ENCODE measurements at regions not wholly inside any gene's neighbourhood (a gene's known extent, or its start where the extent isn't known, plus 50 kb on each side); places are given as distances from the start of the nearest gene placed in this dataset.

DNA sequence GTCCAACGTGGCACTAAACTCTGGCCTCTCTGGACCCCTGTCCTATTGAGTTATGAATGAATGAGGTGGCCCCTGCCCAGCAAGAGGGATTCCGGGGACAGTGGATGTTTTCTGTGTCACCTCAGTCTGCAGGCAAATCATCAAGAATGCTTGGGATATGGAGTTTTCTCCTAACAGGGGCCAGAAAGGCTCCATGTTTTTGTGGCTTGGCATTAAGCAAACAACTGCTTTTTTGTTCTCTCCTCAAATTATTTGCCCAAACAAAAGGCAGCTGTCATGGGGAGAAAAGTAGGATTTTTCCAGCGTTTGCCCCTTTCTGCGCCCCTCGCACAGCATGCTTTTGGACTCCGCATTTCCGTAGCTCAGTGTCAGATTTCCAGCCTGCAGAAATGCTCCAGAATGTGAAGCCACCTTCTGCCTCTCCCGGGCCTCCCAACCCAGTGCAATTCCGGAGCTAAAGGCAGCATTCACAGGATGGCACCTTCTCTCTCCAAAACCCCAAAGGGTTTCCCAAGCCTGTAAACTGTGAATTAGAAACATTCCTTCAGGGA lies 553.3 kb downstream of the CCDC171 start:
- DNase-seq = no peak
- H3K4me1 ChIP-seq = no peaks in the 10 kb centered on the region
- no peak overlapping the region for H3K4me3 ChIP-seq (ENCODE audit: low read depth, low read length)
- TF ChIP-seq, protein P1, sequence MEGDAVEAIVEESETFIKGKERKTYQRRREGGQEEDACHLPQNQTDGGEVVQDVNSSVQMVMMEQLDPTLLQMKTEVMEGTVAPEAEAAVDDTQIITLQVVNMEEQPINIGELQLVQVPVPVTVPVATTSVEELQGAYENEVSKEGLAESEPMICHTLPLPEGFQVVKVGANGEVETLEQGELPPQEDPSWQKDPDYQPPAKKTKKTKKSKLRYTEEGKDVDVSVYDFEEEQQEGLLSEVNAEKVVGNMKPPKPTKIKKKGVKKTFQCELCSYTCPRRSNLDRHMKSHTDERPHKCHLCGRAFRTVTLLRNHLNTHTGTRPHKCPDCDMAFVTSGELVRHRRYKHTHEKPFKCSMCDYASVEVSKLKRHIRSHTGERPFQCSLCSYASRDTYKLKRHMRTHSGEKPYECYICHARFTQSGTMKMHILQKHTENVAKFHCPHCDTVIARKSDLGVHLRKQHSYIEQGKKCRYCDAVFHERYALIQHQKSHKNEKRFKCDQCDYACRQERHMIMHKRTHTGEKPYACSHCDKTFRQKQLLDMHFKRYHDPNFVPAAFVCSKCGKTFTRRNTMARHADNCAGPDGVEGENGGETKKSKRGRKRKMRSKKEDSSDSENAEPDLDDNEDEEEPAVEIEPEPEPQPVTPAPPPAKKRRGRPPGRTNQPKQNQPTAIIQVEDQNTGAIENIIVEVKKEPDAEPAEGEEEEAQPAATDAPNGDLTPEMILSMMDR (IDR thresholded peaks at IDR 0.05; ENCODE audit: low read depth, low read length) = no peak
- H3K27me3 ChIP-seq = no peaks in the 10 kb centered on the region
- no peaks in the 10 kb centered on the region for H3K36me3 ChIP-seq
- no peaks in the 10 kb centered on the region; the same call in 1 of the 2 replicates for H3K9me3 ChIP-seq

- H3K4me1 ChIP-seq = no peaks in the 10 kb centered on the region
- no peaks in the 10 kb centered on the region for H3K27me3 ChIP-seq
- DNase-seq = no peak
- TF ChIP-seq, protein P1 (IDR thresholded peaks at IDR 0.05; ENCODE audit: low read depth, low read length) = no peak
- no peaks in the 10 kb centered on the region for H3K36me3 ChIP-seq
- no peak overlapping the region for H3K4me3 ChIP-seq (ENCODE audit: low read depth, low read length)
- H3K9me3 ChIP-seq = no peaks in the 10 kb centered on the region; the same call in 1 of the 2 replicates
These were observed 559.3 kb downstream of the CCDC171 start for GRCh38 chr9:16112116-16112515.

- Histone ChIP-seq H3K4me1 (no peaks in the 10 kb centered on the region), H3K27me3 (no peaks in the 10 kb centered on the region), H3K9me3 (no peaks in the 10 kb centered on the region), H3K36me3 (no peaks in the 10 kb centered on the region), H3K4me3 (ENCODE audit: low read depth, low read length) (no peak overlapping the region)
- DNase-seq = no peak
- TF ChIP-seq, protein P1 (IDR thresholded peaks at IDR 0.05; ENCODE audit: low read depth, low read length) = no peak
These were observed 563.2 kb downstream of the CCDC171 start for GRCh38 chr9:16115994-16116393.

DNA sequence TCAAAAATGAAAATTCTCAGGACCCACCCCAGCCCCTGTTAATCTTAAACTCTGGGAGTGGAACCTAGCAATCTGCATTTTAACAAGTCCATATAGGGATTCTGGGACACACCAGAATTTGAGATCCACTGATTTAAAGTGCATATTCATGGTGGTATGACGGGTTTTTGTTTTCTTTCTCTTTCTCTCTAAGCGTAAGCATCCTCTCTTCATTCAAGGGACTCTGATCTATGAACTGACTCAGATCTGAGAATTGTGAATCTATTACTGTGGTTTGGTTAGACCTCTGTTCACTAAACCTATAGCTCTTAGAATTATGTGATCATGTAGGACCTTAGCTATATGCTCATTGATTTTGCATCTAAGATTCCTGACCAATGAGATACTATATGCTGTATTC lies 565.2 kb downstream of the CCDC171 start:
- H3K4me3 ChIP-seq (ENCODE audit: low read depth, low read length) = no peak overlapping the region
- no peaks in the 10 kb centered on the region for H3K27me3 ChIP-seq
- H3K9me3 ChIP-seq = no peaks in the 10 kb centered on the region
- H3K4me1 ChIP-seq = no peaks in the 10 kb centered on the region
- no peak for DNase-seq
- no peaks in the 10 kb centered on the region for H3K36me3 ChIP-seq
- TF ChIP-seq, protein P1 (IDR thresholded peaks at IDR 0.05; ENCODE audit: low read depth, low read length) = no peak

GRCh38 chr9:16119261-16120230 lies 566.7 kb downstream of the CCDC171 start:
- no peak overlapping the region for H3K4me3 ChIP-seq (ENCODE audit: low read depth, low read length)
- TF ChIP-seq, protein P1 (IDR thresholded peaks at IDR 0.05; ENCODE audit: low read depth, low read length) = no peak
- no peaks in the 10 kb centered on the region for H3K27me3 ChIP-seq
- H3K36me3 ChIP-seq = no peaks in the 10 kb centered on the region
- no peaks in the 10 kb centered on the region for H3K9me3 ChIP-seq
- H3K4me1 ChIP-seq = no peaks in the 10 kb centered on the region
- no peak for DNase-seq

DNA sequence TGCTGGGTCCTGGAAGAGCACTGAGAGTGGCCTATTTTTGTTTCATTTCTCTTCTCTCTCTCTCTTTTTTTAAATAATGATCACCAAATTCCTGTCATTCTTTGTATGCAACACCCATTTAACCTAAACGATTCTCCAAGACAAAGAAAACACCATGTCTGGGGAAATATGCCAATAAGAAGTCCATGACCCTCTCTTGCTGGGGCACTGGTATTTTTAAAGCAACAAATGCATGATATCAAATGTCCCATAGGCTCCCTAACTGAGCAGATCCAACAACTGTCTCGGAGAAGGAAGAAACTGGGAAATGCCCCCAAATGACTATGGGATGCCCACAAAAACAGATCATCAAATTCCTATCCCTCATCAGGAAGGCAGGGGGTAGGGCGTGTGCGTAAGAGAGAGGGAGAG lies 567.4 kb downstream of the CCDC171 start:
- Histone ChIP-seq H3K4me1 (no peaks in the 10 kb centered on the region), H3K4me3 (ENCODE audit: low read depth, low read length) (no peak overlapping the region), H3K9me3 (no peaks in the 10 kb centered on the region), H3K27me3 (no peaks in the 10 kb centered on the region), H3K36me3 (no peaks in the 10 kb centered on the region)
- no peak for DNase-seq
- TF ChIP-seq, protein P1 (IDR thresholded peaks at IDR 0.05; ENCODE audit: low read depth, low read length) = no peak

Measured in BE2C (cell line).